Dermis blood vessel endothelial cell (primary cell): ENCODE measurements at regions not wholly inside any gene's neighbourhood (a gene's known extent, or its start where the extent isn't known, plus 50 kb on each side); places are given as distances from the start of the nearest gene placed in this dataset.
"Not testable (repeated sequence)": the region's sequence is repeated elsewhere in the genome, so short reads cannot be mapped to it uniquely, and the experiment has no call there.

Experiments used
- DNase-seq: peaks from one replicate; pipeline ENCODE4 v3.0.0; 2010

- no peak for DNase-seq
Observed at GRCh38 chr4:126960760-126961159, 672.0 kb upstream of the INTU start.

GRCh38 chr4:126961661-126962060 is 671.1 kb upstream of the INTU start:
- DNase-seq = no peak

DNA sequence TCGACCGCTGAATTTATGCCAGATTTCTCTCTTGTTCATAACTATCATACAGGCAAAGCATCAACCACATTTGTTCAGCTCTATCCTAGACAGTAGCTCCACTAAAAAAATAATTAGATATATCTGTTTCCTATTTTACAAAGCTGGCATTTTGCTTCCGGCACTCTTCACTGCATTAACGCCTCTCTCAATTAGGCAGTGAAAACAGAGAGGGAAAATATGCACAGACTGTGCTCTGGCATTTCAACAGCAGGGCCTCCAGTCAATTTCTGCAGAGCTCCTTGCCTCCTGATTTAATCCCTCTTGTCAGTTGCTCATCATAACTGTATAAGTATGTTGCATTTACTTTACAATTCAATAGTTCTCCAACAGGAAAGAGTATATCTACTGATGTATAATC is 666.9 kb upstream of the INTU start:
- no peak for DNase-seq

- no peak for DNase-seq
Observed at GRCh38 chr4:126969360-126970235, 663.2 kb upstream of the INTU start.

GRCh38 chr4:126973201-126973600 is 659.6 kb upstream of the INTU start:
- no peak for DNase-seq

GRCh38 chr4:126976850-126977632 is 655.7 kb upstream of the INTU start:
- no peak for DNase-seq

- no peak for DNase-seq
Observed at GRCh38 chr4:126986005-126986404, 646.8 kb upstream of the INTU start.

- no peak for DNase-seq
Observed at GRCh38 chr4:126986828-126987227, 645.9 kb upstream of the INTU start.

GRCh38 chr4:126991965-126992364 is 640.8 kb upstream of the INTU start:
- DNase-seq = no peak

DNA sequence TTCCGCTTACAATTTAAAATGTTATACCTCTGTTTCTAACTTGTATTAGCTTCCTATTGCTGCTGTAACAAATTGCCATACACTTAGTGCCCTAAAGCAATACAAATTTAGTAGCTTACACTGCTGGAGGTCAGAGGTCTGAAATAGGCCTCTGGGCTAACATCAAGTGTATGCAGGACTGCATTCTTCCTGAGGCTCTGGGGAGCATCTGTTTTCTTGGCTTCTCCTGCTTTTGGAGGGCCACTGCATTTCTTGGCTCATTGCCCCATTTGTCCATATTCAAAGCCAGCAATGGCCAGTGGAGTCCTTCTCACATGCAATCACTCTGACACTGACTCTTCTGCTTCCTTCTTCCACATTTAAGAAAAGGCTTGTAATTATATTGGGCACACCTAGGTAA is 639.8 kb upstream of the INTU start:
- no peak for DNase-seq

DNA sequence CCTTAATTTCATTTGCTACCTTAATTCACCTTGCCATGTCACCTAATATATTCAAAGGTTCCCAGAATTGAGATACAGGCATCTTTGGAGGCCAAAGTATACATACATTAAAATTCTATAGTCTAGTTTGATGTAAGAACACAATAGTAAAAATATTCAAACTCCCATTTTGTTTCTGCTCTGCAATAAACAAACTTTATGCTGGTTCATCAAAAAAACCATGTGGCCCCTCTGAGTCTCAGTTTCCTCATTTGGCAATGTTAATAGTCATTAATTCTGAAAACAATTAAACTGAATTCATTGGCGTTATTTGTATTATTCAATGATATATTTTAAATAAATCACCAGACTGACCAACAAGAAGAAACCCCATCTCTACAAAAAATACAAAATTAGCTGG is 639.4 kb upstream of the INTU start:
- DNase-seq = no peak

DNA sequence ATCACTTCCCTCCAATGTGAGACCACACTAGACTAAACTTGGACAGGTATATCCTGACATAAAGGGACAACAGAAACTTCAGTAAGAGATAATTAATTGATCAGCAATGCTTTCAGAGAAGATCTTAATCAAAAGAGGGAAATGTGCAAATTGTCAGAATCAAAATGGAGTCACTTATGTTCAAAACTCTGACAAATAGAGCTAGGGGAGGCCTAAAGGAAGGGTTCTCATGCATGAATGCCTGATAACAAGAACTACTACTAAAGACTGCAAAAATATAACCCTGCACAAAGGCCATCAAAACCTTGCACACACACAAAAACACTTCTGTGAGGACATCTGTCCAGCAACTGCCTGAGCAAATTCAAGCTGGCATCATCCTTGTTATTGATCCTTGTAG is 637.5 kb upstream of the INTU start:
- DNase-seq = no peak

DNA sequence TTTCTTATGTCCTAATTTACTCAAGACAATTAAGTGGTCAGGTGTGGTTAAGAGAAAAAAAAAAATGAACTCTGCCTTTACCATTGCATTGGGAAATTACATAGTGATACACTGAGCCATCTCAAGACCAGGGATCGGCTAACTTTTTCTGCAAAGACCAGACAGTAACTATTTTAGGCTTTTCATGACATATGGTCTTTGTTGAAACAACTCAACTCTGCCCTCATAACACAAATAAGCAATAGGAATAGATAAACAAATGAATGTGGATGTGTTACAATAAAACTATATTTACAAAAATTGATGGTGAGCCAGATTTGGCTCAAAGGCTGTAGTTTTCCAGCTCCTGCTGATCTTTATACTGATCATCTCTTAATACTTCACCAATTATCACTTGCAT is 632.6 kb upstream of the INTU start:
- DNase-seq = no peak

- no peak for DNase-seq
Observed at GRCh38 chr4:127000846-127001245, 631.9 kb upstream of the INTU start.

DNA sequence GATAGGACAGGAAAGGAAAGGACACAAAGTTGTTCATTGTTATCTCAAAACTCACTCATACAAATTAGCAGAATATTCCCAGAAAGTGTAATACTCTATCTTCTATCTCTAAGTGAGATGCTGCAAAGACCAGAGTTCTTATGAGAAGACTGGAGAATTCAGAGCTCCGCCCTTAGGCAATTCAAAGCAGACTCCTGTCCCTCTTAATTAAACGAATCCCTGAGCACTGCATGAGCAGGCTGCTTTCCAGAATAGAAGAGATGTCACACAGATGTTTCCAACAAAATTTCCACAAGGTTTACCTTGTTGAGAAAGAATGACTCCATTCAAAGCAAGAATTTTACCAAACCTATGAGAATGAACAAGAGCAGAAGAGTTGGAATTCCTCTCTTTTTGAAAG is 630.8 kb upstream of the INTU start:
- no peak for DNase-seq

DNA sequence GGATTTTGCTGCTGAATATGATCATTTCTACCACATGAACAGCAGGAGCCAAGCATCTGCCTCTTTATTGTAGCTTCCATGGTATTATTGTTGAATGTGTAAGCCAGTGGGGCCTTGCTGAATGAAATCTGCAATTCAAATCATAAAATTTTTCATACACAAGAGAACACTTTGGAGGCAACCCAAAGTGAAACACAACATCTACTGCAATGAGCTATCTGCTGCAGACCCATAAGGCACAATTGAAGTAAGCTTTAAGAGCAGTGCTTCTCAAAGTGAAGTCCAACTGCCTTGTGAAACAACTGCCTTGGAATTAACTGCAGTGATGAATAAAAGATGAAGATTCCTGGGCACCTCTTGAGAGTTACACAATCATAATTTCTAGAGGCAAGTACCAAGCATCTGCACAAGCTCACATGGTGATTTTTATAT is 626.3 kb upstream of the INTU start:
- DNase-seq = no peak

DNA sequence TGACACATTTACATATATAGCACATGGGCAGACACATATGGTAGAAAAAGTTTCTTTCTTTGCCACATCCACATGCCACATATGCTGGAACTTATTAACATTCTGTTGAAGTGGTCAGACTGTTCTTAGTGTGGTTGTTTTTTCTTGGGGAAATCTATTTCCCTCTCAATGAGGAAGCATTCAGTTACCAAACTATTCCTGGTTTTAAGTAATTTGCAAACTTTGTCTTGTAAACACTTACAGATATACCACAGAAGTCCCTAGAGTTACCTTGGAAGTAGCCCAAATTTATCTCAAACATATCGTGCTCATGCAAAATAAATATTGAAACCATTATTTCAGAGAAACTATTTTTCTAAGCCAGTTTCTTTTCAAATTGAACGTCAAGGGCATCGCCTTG is 625.5 kb upstream of the INTU start:
- no peak for DNase-seq

DNA sequence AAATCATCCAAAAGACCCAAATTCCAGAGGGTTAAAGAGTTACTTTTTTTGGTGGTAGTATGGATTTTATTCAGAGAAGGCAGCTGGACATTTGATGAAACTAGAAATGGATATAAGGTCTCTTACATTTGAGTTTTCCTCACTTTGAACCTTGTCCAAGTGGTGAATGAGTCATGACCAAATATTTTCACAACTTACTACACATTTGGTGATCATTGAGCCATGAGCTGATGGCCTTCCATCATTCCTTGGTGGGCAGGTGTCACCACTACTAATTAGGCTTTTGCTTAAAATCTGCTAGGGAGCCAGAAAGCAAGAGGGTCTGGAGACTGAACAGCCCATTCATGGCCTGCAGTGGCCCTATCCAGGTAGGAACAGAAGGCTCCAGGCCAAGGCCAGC is 620.2 kb upstream of the INTU start:
- DNase-seq = no peak

DNA sequence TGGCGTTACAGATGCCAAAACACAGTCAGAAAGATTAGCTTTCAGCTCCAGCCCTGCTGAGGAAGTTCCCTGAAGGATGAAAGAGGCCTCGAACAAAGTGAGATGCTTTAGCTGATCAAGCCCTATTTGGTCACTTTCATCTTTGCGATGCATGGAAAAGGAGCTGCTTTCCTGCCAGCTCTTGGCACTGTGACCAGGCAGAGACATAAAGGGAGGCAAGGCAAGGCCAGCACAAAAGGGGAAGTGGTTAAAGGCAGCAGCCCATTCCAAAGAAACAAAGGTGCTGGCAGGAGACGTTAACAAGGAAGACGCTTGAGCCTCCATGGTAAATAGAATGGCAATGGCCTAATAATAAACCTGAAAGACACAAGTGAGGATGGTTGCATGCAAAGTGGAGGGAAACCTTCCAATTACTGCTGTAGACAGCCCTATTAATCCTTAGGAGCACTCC is 617.1 kb upstream of the INTU start:
- no peak for DNase-seq

DNA sequence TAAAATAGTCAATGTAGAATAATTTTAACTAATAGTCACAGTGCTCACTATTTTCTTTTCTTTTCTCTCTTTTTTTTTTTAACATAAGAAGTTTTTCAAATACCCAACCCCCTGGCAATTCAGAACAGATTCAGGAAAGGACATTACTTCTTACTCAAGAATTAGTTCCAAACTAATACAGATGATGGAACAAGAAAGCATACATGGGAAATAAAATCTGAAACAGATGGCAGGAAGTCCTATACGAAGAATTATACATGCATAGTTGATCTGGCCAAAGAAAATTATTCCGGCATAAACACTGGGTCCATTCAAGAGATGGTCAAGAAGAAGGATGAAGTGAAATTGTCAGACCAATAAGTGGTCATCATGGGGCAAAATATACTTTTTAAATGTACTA is 614.4 kb upstream of the INTU start:
- DNase-seq = no peak

GRCh38 chr4:127020831-127021230 is 611.9 kb upstream of the INTU start:
- not testable (repeated sequence) for DNase-seq

- DNase-seq = no peak
Observed at GRCh38 chr4:127036296-127036695, 596.5 kb upstream of the INTU start.

GRCh38 chr4:127045861-127046260 is 586.9 kb upstream of the INTU start:
- DNase-seq = no peak

GRCh38 chr4:127047930-127048329 is 584.8 kb upstream of the INTU start:
- no peak for DNase-seq
